Vagina (tissue), 2 donors: ENCODE measurements at regions not wholly inside any gene's neighbourhood (a gene's known extent, or its start where the extent isn't known, plus 50 kb on each side); places are given as distances from the start of the nearest gene placed in this dataset.

ENCODE experiments used
- CTCF ChIP-seq, 3 experiments: fragments of 450-650 bp in 2 of 3; fragments of 200-600 bp in 1 of 3; sonication (generic) in 1 of 3; IDR thresholded peaks; one replicate each; pipeline ENCODE4 v1.5.1; 2017 to 2019; ENCODE audit warnings: antibody characterized with exemption in 3 of 3, mild to moderate bottlenecking in 2 of 3, moderate library complexity in 2 of 3
- POLR2AphosphoS5 ChIP-seq, 2 donors: sonication (generic); formaldehyde crosslinking; IDR thresholded peaks; one replicate each; pipeline ENCODE4 v1.9.0; 2017; ENCODE audit warnings: antibody characterized with exemption in 2 of 2, mild to moderate bottlenecking in 2 of 2, low read depth in 1 of 2; ENCODE audit not compliant: insufficient read depth in 1 of 2

- TF ChIP-seq CTCF (IDR thresholded peaks at IDR 0.05): no peak
- TF ChIP-seq POLR2AphosphoS5 (IDR thresholded peaks at IDR 0.05; ENCODE audit: insufficient read depth in 1 of 2, low read depth in 1 of 2): no peak
Observed at GRCh38 chr1:228904222-228904621, 168.9 kb downstream of the RHOU start.
